ENCODE measurements at regions not wholly inside any gene's neighbourhood (a gene's known extent, or its start where the extent isn't known, plus 50 kb on each side); places are given as distances from the start of the nearest gene placed in this dataset.

DNA sequence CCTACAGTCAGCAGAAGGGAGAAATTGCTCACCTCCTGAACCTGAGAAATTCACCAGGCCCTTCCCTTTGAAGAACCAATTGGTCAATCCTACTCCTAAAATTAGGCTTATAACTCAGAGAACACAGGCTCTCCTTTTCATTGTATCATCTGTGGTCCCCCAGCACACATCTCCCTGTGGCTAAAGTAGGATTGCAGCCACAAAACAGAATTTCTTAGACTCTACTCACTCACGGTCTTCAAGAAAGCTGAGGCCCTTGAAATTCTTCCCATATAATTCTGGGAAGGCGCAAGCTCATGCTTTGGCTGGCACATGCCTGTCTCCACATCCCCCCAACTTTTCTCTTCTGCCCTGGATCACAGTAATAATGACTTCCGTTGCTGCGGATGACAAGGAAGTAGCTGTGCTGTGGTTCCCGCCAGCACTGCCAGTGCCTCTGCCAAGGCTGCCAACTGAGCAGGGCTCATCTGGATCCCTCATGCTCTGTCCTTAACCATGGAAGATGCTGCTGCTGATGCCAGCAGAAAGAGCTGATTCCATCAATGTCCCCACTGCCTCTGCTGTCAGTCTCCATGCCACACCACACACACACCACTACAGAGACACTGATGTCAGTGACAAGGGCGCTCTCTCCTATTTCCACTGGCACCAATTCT lies 200.6 kb upstream of the POU2AF2 start:
- TF ChIP-seq YY1 (IDR thresholded peaks at IDR 0.05; ENCODE audit: insufficient read depth, insufficient read length): no peak
- no peak for TF ChIP-seq ZNF274 (IDR thresholded peaks at IDR 0.05; ENCODE audit: low read depth, low read length)
- TF ChIP-seq SUZ12 (IDR thresholded peaks at IDR 0.05; ENCODE audit: extremely low read depth, insufficient read depth, insufficient read length): no peak
